Upper lobe of right lung (tissue), 1 donor: ENCODE measurements at regions not wholly inside any gene's neighbourhood (a gene's known extent, or its start where the extent isn't known, plus 50 kb on each side); places are given as distances from the start of the nearest gene placed in this dataset.

Source experiments
- ATAC-seq: fragments of 200-7000 bp; cut with Tn5 transposase; one replicate; pipeline ENCODE4 v1.9.1; 2020; ENCODE audit warnings: mild to moderate bottlenecking, moderate library complexity
- DNase-seq: peaks from one replicate; pipeline ENCODE4 v3.0.0-alpha.2; 2020
- H3K27ac ChIP-seq: fragments of 200-600 bp; one replicate; pipeline ENCODE4 v1.8.0; 2022
- H3K27me3 ChIP-seq: fragments of 200-600 bp; one replicate; pipeline ENCODE4 v1.8.0; 2022; ENCODE audit warnings: mild to moderate bottlenecking
- H3K36me3 ChIP-seq: fragments of 200-600 bp; one replicate; pipeline ENCODE4 v1.8.0; 2022
- H3K4me1 ChIP-seq: fragments of 200-600 bp; one replicate; pipeline ENCODE4 v1.8.0; 2022
- H3K4me3 ChIP-seq: fragments of 200-600 bp; one replicate; pipeline ENCODE4 v1.8.0; 2022; ENCODE audit warnings: mild to moderate bottlenecking
- H3K9me3 ChIP-seq: fragments of 200-600 bp; one replicate; pipeline ENCODE4 v1.8.0; 2022
- CTCF ChIP-seq: fragments of 200-600 bp; IDR thresholded peaks from one replicate; pipeline ENCODE4 v1.8.0; 2022; ENCODE audit warnings: antibody characterized with exemption
- intact Hi-C: fragments of 100-400 bp; cut with DNase I; formaldehyde crosslinking; loops from one replicate; pipeline ENCODE4 v1.11.0; 2022
- donor health status: DM: no; HTN: yes; CAD: no; lungs with severe emphysema.

GRCh38 chr2:153230977-153231376 is 247.6 kb downstream of the RPRM start:
- Histone ChIP-seq H3K36me3 (no peaks in the 10 kb centered on the region), H3K27ac (no peak overlapping the region), H3K4me1 (no peaks in the 10 kb centered on the region), H3K9me3 (no peaks in the 10 kb centered on the region), H3K27me3 (no peaks in the 10 kb centered on the region), H3K4me3 (no peak overlapping the region)
- ATAC-seq (no peak), DNase-seq (no peak)
- TF ChIP-seq CTCF, result no peak
- intact Hi-C loops, result no loop called here

DNA sequence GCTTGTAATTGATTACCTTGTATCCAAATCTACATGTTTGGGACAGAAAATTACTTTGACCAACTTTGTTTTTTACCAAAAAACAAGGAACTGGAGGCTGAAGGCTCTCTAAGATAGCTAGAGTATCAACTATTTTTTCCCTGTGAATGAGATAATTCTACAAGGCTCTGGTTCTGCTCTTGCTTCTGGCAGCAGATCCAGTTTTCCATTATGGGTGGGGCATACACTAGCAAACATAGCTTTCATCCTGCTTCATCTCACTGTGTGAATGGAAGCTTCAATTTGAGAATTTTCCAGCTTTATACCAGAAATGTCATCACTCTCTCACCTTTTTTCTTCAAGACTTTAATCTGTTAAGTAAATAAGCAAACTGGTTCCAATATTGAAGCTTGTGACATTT is 249.7 kb downstream of the RPRM start:
- Histone ChIP-seq H3K27me3 (no peaks in the 10 kb centered on the region), H3K27ac (no peak overlapping the region), H3K9me3 (no peaks in the 10 kb centered on the region), H3K36me3 (no peaks in the 10 kb centered on the region), H3K4me3 (no peak overlapping the region), H3K4me1 (no peaks in the 10 kb centered on the region)
- no peak for TF ChIP-seq CTCF
- ATAC-seq (no peak), DNase-seq (no peak)
- intact Hi-C loops, result no loop called here

DNA sequence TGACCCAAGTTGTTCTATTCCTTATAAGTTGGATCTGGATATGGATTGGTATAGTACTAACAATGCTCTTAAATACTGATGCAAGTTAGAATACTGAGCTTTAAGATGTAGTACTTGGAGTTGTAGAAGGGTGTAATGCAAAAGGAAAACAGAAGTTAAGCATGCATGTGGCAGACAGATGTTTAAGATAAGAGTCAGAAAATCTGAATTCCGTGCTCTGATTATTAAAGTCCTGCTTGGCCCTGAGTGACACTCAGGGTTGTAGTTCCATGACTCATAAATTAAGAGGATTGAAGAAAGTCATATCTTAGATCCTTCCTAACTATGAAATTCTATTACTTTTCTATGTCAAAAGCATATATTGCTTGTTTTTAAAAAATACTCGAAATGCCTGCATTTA is 250.6 kb downstream of the RPRM start:
- Histone ChIP-seq H3K4me3 (no peak overlapping the region), H3K4me1 (no peaks in the 10 kb centered on the region), H3K36me3 (no peaks in the 10 kb centered on the region), H3K27me3 (no peaks in the 10 kb centered on the region), H3K27ac (no peak overlapping the region), H3K9me3 (no peaks in the 10 kb centered on the region)
- ATAC-seq (no peak), DNase-seq (no peak)
- intact Hi-C loops, result no loop called here
- no peak for TF ChIP-seq CTCF

GRCh38 chr2:153222231-153223165 is 256.1 kb downstream of the RPRM start:
- Histone ChIP-seq H3K36me3 (no peaks in the 10 kb centered on the region), H3K27me3 (no peaks in the 10 kb centered on the region), H3K4me1 (no peaks in the 10 kb centered on the region), H3K27ac (no peak overlapping the region), H3K9me3 (no peaks in the 10 kb centered on the region), H3K4me3 (no peak overlapping the region)
- DNase-seq (no peak), ATAC-seq (peak; percentile 16)
- intact Hi-C loops, result no loop called here
- TF ChIP-seq CTCF, result no peak

GRCh38 chr2:153221506-153221905 is 257.1 kb downstream of the RPRM start:
- H3K27ac ChIP-seq, result no peak overlapping the region
- no peak for TF ChIP-seq CTCF
- H3K36me3 ChIP-seq, result no peaks in the 10 kb centered on the region
- H3K4me1 ChIP-seq, result no peaks in the 10 kb centered on the region
- ATAC-seq (peak; percentile 28), DNase-seq (peak; percentile 46)
- H3K27me3 ChIP-seq, result no peaks in the 10 kb centered on the region
- no peaks in the 10 kb centered on the region for H3K9me3 ChIP-seq
- H3K4me3 ChIP-seq, result no peak overlapping the region
- intact Hi-C loops, result no loop called here
